ENCODE measurements at regions not wholly inside any gene's neighbourhood (a gene's known extent, or its start where the extent isn't known, plus 50 kb on each side); places are given as distances from the start of the nearest gene placed in this dataset.

- TF ChIP-seq CTCF (conservative IDR thresholded peaks at IDR 0.05; ENCODE audit: low read depth, low read length) (no peak), EZH2phosphoT487 (IDR thresholded peaks at IDR 0.05; ENCODE audit: borderline replicate concordance, low read length) (no peak)
Measured at GRCh38 chr12:46430340-46430948, 57.9 kb upstream of the SLC38A2 start.

All from PC-3 (cell line).